HG03280 (cell line): ENCODE measurements at regions not wholly inside any gene's neighbourhood (a gene's known extent, or its start where the extent isn't known, plus 50 kb on each side); places are given as distances from the start of the nearest gene placed in this dataset.

Experiments
- ATAC-seq: cut with Tn5 transposase; IDR thresholded peaks from one replicate; pipeline ENCODE4 v1.9.1; 2021; ENCODE audit warnings: mild to moderate bottlenecking, moderate library complexity; ENCODE audit not compliant: unreplicated experiment

- ATAC-seq, result no peak
These were observed 97.2 kb downstream of the TRIM36 start for GRCh38 chr5:115072266-115073064.

GRCh38 chr5:115070737-115071136 is 99.0 kb downstream of the TRIM36 start:
- no peak for ATAC-seq

GRCh38 chr5:115069087-115069968 is 100.4 kb downstream of the TRIM36 start:
- ATAC-seq, result peak; percentile 45

DNA sequence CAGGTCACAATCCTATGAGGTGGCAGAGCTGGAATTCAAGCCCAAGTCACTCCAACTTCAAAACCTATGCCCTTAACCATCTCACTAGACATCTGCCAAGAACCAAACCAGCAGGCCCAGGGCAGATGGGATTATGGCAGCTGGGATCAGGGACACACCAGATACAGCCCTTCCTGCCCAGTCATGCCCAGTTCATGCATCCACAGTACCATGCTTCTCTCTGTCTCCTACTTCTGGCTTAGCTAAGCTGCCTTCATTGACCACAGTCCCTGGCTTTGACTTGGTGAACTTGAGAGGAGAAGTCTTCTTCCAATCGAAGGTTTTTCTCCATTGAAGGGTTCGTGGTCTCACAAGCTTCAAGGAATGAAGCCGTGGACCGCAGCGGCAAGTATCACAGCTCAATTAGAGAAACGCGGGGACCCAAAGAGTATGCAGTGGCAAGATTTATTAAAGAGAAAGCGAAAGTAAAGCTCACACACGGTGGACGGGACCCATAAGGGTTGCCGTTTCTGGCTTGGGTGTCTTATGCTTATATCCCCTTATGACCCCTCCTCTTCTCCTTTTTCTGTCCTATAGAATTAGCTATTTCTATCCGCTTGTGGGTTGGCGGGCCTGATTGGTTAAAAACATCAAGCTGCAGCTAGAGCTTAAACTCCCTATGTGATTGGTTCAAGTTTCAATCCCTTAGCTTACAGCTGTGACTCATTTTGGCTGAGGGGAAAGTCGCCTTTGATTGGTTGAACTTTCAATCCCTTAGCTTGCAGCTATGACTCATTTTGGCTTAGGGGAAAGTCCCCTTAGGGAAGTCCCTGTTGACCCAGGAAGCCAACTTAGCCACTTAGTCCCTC is 101.2 kb downstream of the TRIM36 start:
- ATAC-seq, result peak; percentile 66

GRCh38 chr5:115064380-115064779 is 105.3 kb downstream of the TRIM36 start:
- no peak for ATAC-seq

GRCh38 chr5:115054387-115054951 is 115.2 kb downstream of the TRIM36 start:
- no peak for ATAC-seq

- ATAC-seq, result no peak
These were observed 116.8 kb downstream of the TRIM36 start for GRCh38 chr5:115052948-115053347.

GRCh38 chr5:115050866-115051265 is 118.8 kb downstream of the TRIM36 start:
- ATAC-seq, result no peak

GRCh38 chr5:115033861-115034260 is 135.8 kb downstream of the TRIM36 start:
- ATAC-seq, result no peak

GRCh38 chr5:115028557-115028956 is 141.2 kb downstream of the TRIM36 start:
- ATAC-seq, result no peak

DNA sequence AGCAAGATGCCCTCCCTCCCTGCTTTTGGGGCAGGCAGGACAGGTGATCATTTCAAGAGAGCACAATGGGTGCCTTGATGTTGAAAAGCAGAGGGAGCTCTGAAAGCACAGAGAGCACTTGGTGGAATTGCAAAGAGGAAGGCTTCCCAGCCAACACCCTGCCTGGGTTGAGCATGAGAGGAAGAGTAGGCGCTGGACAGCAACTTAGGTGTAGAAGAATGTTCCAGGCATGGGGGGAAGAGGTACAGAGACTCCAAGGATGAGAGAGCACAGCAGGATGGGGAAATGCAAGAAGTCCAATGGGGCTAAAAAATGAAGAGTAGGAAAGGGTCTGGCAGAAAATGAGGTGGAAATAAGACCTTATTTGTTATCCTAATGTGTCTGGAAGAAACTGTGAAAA is 144.8 kb downstream of the TRIM36 start:
- ATAC-seq, result no peak

- no peak for ATAC-seq
These were observed 147.4 kb downstream of the TRIM36 start for GRCh38 chr5:115022303-115022702.

- ATAC-seq, result no peak
These were observed 153.1 kb downstream of the TRIM36 start for GRCh38 chr5:115016646-115017045.

DNA sequence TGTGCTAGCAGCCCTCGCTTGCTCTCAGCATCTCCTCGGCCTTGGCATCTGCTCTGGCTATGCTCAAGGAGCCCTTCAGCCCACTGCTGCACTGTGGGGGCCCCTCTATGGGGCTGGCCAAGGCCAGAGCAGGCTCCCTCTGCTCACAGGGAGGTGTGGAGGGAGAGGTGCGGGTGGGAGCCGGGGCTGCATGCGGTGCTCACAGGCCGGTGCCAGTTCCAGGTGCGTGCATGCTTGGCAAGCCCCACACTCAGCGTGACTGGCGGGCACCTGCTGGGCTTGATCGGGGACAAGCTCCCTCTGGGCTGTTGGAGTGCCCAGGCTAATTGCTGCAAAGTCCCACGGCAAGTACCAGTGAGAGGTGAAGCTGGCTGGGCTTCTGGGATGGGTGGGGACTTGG is 170.5 kb downstream of the TRIM36 start:
- ATAC-seq, result no peak

GRCh38 chr5:114989512-114989911 is 180.2 kb downstream of the TRIM36 start:
- no peak for ATAC-seq

DNA sequence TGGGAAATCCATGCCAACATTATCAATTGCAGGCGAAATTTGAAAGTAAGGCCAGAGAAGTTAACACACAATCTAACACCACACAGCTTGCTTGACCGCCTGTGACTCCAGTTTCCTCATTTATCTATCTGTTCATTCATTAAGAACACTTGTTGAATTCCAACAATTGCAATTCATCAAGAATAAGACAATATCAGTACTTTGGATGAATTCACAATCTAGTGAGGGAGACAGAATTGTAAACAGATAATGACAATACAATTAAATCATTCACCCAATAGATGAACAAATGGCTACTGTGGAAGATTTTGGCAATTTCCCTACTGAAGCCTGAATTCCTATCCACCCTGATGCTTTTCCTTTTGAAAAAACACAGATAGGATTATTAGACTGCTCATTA is 181.6 kb downstream of the TRIM36 start:
- ATAC-seq, result no peak

- no peak for ATAC-seq
These were observed 184.9 kb downstream of the TRIM36 start for GRCh38 chr5:114984796-114985195.

DNA sequence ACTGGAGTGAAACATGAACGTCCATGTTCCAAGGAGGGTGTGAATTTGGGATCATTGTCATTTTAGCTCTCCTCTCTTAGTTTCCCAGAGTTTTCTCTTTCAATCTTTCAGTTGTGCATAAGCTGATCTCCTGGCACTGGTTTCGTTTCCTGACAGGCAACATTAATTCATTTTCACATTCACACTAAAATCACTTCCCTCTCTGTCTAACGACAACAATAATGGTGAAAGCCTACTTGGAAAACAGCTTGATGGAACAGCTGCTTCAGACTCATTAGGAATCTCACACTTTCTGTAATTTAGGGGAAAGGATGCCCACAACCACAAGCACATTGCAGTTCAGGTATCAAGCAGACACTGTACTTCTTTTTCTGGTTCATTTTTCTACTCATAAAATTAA is 188.6 kb downstream of the TRIM36 start:
- no peak for ATAC-seq

DNA sequence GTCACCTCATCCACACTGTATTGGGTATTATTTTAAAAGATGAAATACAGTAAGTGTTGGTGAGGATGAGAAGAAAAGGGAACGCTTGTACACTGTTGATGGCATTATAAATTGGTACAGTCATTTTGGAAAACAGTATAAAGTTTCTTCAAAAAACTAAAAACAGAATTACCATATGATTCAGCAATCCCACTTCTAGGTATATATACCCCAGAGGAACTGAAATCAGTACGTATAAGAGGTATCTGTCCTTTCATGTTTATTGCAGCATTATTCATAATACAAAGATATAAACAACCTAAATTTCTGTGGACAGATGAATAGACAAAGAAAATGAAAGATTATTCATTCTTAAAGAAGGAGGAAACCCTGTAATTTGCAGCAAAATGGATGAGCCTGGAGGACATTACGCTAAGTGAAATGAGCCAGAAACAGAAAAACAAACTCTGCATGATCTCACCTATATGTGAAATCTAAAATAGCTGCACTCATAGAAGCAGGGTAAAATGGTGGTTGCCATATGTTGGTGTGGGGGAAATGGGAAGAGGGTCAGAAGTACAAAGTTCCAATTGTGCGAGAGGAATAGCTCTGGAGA is 191.6 kb downstream of the TRIM36 start:
- peak; percentile 59 for ATAC-seq

DNA sequence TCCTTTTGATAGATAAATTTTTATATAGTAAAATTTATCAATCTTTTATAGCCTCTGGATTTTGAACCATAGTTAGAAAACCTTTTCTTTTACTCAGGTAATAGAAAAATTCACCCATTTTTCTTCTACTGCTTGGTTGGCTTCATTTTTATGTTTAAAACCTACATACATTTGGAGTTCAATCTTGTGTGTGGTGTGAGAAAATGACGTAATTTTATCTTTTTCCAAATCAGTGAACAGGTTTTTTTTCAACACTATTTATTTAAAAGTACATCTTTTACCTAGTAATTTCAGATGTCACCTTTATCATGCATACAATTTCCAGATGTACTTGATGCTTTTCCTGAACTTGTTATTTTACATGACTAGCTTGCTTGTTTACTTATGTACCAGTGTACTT is 200.2 kb downstream of the TRIM36 start:
- ATAC-seq, result no peak
